ENCODE measurements at regions not wholly inside any gene's neighbourhood (a gene's known extent, or its start where the extent isn't known, plus 50 kb on each side); places are given as distances from the start of the nearest gene placed in this dataset.

GRCh38 chr1:22286491-22286890 is 143.6 kb upstream of the WNT4 start:
- DNase-seq, result no peak

GRCh38 chr1:22287273-22287672 is 144.4 kb upstream of the WNT4 start:
- no peak for DNase-seq

- no peak for DNase-seq
These were observed 145.1 kb upstream of the WNT4 start for GRCh38 chr1:22287946-22288520.

GRCh38 chr1:22288593-22289241 is 145.8 kb upstream of the WNT4 start:
- DNase-seq, result no peak

GRCh38 chr1:22289307-22289995 is 146.6 kb upstream of the WNT4 start:
- DNase-seq, result no peak

- DNase-seq, result no peak
These were observed 147.3 kb upstream of the WNT4 start for GRCh38 chr1:22290157-22290556.

GRCh38 chr1:22290611-22291010 is 147.7 kb upstream of the WNT4 start:
- no peak for DNase-seq

GRCh38 chr1:22291057-22291456 is 148.2 kb upstream of the WNT4 start:
- no peak for DNase-seq

- no peak for DNase-seq
These were observed 148.6 kb upstream of the WNT4 start for GRCh38 chr1:22291494-22291893.

GRCh38 chr1:22292011-22292788 is 149.3 kb upstream of the WNT4 start:
- DNase-seq, result no peak

- DNase-seq, result no peak
These were observed 152.5 kb upstream of the WNT4 start for GRCh38 chr1:22295396-22295795.

GRCh38 chr1:22295856-22296255 is 153.0 kb upstream of the WNT4 start:
- no peak for DNase-seq

GRCh38 chr1:22296701-22297591 is 154.0 kb upstream of the WNT4 start:
- DNase-seq, result no peak

GRCh38 chr1:22297999-22298398 is 153.7 kb upstream of the ZBTB40 start:
- DNase-seq, result no peak

GRCh38 chr1:22303816-22304215 is 147.8 kb upstream of the ZBTB40 start:
- no peak for DNase-seq

- no peak for DNase-seq
These were observed 142.1 kb upstream of the ZBTB40 start for GRCh38 chr1:22309572-22309971.

GRCh38 chr1:22311461-22311860 is 140.2 kb upstream of the ZBTB40 start:
- no peak for DNase-seq

GRCh38 chr1:22313321-22313720 is 138.3 kb upstream of the ZBTB40 start:
- no peak for DNase-seq

- DNase-seq, result no peak
These were observed 136.9 kb upstream of the ZBTB40 start for GRCh38 chr1:22314706-22315105.

- DNase-seq, result no peak
These were observed 136.2 kb upstream of the ZBTB40 start for GRCh38 chr1:22315315-22316078.

GRCh38 chr1:22317231-22317919 is 134.3 kb upstream of the ZBTB40 start:
- DNase-seq, result no peak

Data from tongue (tissue), 1 donor.